Osteocyte (in vitro differentiated cells): ENCODE measurements at regions not wholly inside any gene's neighbourhood (a gene's known extent, or its start where the extent isn't known, plus 50 kb on each side); places are given as distances from the start of the nearest gene placed in this dataset.

ENCODE experiments used
- DNase-seq: peaks from one replicate; pipeline ENCODE4 v3.0.0; 2021; ENCODE audit warnings: mixed read lengths; ENCODE audit not compliant: unreplicated experiment; ENCODE audit errors: extremely low spot score
- H3K27ac Mint-ChIP-seq: one replicate; pipeline ENCODE4 v1.8.0; 2021; ENCODE audit warnings: mild to moderate bottlenecking, mixed read lengths; ENCODE audit not compliant: unreplicated experiment
- H3K27me3 Mint-ChIP-seq: one replicate; pipeline ENCODE4 v1.8.0; 2021; ENCODE audit warnings: mixed read lengths; ENCODE audit not compliant: unreplicated experiment
- H3K36me3 Mint-ChIP-seq: one replicate; pipeline ENCODE4 v1.8.0; 2021; ENCODE audit warnings: mixed read lengths; ENCODE audit not compliant: unreplicated experiment
- H3K4me1 Mint-ChIP-seq: one replicate; pipeline ENCODE4 v1.8.0; 2021; ENCODE audit warnings: mixed read lengths; ENCODE audit not compliant: unreplicated experiment
- H3K4me3 Mint-ChIP-seq: one replicate; pipeline ENCODE4 v1.8.0; 2021; ENCODE audit warnings: mild to moderate bottlenecking, moderate library complexity, mixed read lengths; ENCODE audit not compliant: unreplicated experiment
- H3K9me3 Mint-ChIP-seq: one replicate; pipeline ENCODE4 v1.8.0; 2021; ENCODE audit warnings: mixed read lengths; ENCODE audit not compliant: unreplicated experiment
- CTCF ChIP-seq: fragments of 200-600 bp; sonication (generic); IDR thresholded peaks from 2 replicates; pipeline ENCODE4 v1.5.0; 2021; ENCODE audit warnings: antibody characterized with exemption, mild to moderate bottlenecking, moderate library complexity

DNA sequence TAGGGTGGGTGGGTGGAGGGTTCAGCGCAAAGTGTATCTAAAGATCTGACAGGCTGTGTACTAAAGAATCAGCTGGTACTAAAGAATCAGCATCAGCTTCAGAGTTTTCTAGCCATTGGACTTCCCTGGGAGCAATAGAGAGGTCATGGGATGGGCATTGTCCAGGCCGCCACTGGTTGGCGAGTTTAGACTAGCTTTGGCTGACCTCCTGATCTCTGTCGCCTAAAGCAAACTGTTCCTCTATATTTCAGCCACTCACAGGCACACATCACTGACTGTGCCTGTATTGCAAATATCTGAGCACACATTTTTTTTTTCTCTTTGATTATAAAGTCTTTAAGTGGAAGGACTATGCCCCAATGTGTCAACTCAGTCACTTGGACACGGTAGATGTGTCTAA is 267.8 kb upstream of the SKOR2 start:
- TF ChIP-seq CTCF = no peak
- no peak for DNase-seq
- Mint-ChIP-seq H3K36me3 (no peaks in the 10 kb centered on the region), H3K9me3 (no peaks in the 10 kb centered on the region), H3K4me3 (no peak overlapping the region), H3K27me3 (no peaks in the 10 kb centered on the region), H3K27ac (no peak overlapping the region), H3K4me1 (no peaks in the 10 kb centered on the region)

GRCh38 chr18:47513614-47514013 is 262.2 kb upstream of the SKOR2 start:
- no peak for DNase-seq
- H3K27ac Mint-ChIP-seq = no peak overlapping the region
- no peaks in the 10 kb centered on the region for H3K27me3 Mint-ChIP-seq
- H3K4me3 Mint-ChIP-seq = no peak overlapping the region
- no peaks in the 10 kb centered on the region for H3K9me3 Mint-ChIP-seq
- no peaks in the 10 kb centered on the region for H3K4me1 Mint-ChIP-seq
- no peak for TF ChIP-seq CTCF
- H3K36me3 Mint-ChIP-seq = no peaks in the 10 kb centered on the region

DNA sequence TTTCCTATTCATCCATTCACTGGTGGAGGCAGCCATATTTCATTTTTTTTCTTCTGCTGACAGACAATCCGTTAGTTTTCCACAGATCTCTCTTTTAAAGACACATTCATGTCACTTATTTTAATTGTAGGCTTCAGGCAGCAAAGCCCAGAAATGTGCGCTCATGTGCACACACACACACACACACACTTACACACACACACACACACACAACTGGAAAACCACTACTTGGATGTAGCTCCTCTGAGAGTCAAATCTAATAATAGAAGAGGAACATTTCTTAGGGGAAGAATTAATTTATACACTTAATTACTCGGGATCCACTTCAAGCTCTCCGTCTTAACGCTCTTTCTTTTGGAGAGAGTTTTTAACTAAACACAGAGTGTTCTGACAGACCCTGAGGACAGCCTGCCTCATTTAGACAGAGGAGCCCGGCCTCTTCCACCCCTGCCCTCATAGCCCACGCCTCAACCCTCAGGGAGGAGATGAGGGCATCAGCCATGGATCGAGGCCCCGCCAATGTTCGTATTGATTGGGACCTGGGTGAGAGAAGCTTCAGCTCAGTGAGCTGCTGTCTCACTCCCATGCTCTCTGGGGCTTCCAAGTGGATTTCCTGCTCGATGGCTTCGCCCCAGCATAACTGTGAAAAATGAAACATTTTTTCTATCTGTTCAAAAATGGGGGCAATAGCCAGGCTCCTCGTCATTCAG is 261.4 kb upstream of the SKOR2 start:
- no peak for TF ChIP-seq CTCF
- H3K36me3 Mint-ChIP-seq = no peaks in the 10 kb centered on the region
- no peaks in the 10 kb centered on the region for H3K4me1 Mint-ChIP-seq
- no peak for DNase-seq
- H3K27ac Mint-ChIP-seq = no peak overlapping the region
- no peaks in the 10 kb centered on the region for H3K9me3 Mint-ChIP-seq
- no peaks in the 10 kb centered on the region for H3K27me3 Mint-ChIP-seq
- no peak overlapping the region for H3K4me3 Mint-ChIP-seq

GRCh38 chr18:47512056-47512455 is 260.6 kb upstream of the SKOR2 start:
- Mint-ChIP-seq H3K27ac (no peak overlapping the region), H3K36me3 (no peaks in the 10 kb centered on the region), H3K4me1 (no peaks in the 10 kb centered on the region), H3K9me3 (no peaks in the 10 kb centered on the region), H3K4me3 (no peak overlapping the region), H3K27me3 (no peaks in the 10 kb centered on the region)
- TF ChIP-seq CTCF = no peak
- no peak for DNase-seq

- no peak overlapping the region for H3K4me3 Mint-ChIP-seq
- no peaks in the 10 kb centered on the region for H3K9me3 Mint-ChIP-seq
- no peak for DNase-seq
These were observed 259.4 kb upstream of the SKOR2 start for GRCh38 chr18:47510831-47511230.

More at GRCh38 chr18:47510831-47511230, 259.4 kb upstream of the SKOR2 start:
- no peaks in the 10 kb centered on the region for H3K36me3 Mint-ChIP-seq
- H3K27me3 Mint-ChIP-seq = no peaks in the 10 kb centered on the region
- no peaks in the 10 kb centered on the region for H3K4me1 Mint-ChIP-seq
- no peak overlapping the region for H3K27ac Mint-ChIP-seq
- TF ChIP-seq CTCF = no peak
